ENCODE measurements at regions not wholly inside any gene's neighbourhood (a gene's known extent, or its start where the extent isn't known, plus 50 kb on each side); places are given as distances from the start of the nearest gene placed in this dataset.

GRCh38 chr7:153457746-153458145 is 594.5 kb upstream of the DPP6 start:
- TF ChIP-seq CTCF (IDR thresholded peaks at IDR 0.05; ENCODE audit: low read depth, low read length) (no peak), EZH2phosphoT487 (IDR thresholded peaks at IDR 0.05; ENCODE audit: low read depth) (no peak)
